ENCODE measurements at regions not wholly inside any gene's neighbourhood (a gene's known extent, or its start where the extent isn't known, plus 50 kb on each side); places are given as distances from the start of the nearest gene placed in this dataset.

- H2AFZ ChIP-seq (ENCODE audit: low read length) = no peak overlapping the region
- H3K4me2 ChIP-seq (ENCODE audit: extremely low read depth, insufficient read depth, low read length) = no peak overlapping the region
- H3K27me3 ChIP-seq (ENCODE audit: control insufficient read depth, insufficient read depth, low read length) = no peaks in the 10 kb centered on the region
- H3K79me2 ChIP-seq (ENCODE audit: control insufficient read depth, insufficient read depth, low read length) = no peaks in the 10 kb centered on the region
- no peak overlapping the region for H3K4me3 ChIP-seq (replicated peaks in 1 of 4; ENCODE audit: control extremely low read depth in 1 of 4, insufficient read depth in 1 of 4, low read depth in 3 of 4, low read length in 4 of 4)
- peak in 1 of 2 donors; percentile 45 for DNase-seq (ENCODE audit: low read depth in 2 of 2)
- H3K9ac ChIP-seq (ENCODE audit: insufficient read depth, low read length) = no peak overlapping the region
- TF ChIP-seq CTCF (conservative IDR thresholded peaks at IDR 0.05 in 1 of 2, IDR thresholded peaks at IDR 0.05 in 1 of 2; ENCODE audit: low read depth in 1 of 2, low read length in 2 of 2) = no peak
- no peak for TF ChIP-seq EZH2 (IDR thresholded peaks at IDR 0.05; ENCODE audit: low read length, missing control alignments)
- H4K20me1 ChIP-seq (ENCODE audit: control insufficient read depth, extremely low read depth, insufficient read depth, low read length) = no peaks in the 10 kb centered on the region
- no peaks in the 10 kb centered on the region for H3K36me3 ChIP-seq (ENCODE audit: control insufficient read depth, insufficient read depth, low read length)
- H3K4me1 ChIP-seq (ENCODE audit: control insufficient read depth, extremely low read depth, insufficient read depth, low read length) = no peaks in the 10 kb centered on the region
- H3K9me3 ChIP-seq (ENCODE audit: control insufficient read depth, insufficient read depth, low read depth, low read length) = no peaks in the 10 kb centered on the region
- H3K27ac ChIP-seq (ENCODE audit: insufficient read depth, low read length) = no peak overlapping the region
Measured at GRCh38 chr1:191575180-191575579, 583.1 kb upstream of the RGS18 start.

GRCh38 chr1:191575746-191576145 lies 582.5 kb upstream of the RGS18 start:
- H3K79me2 ChIP-seq (ENCODE audit: control insufficient read depth, insufficient read depth, low read length) = no peaks in the 10 kb centered on the region
- H3K27ac ChIP-seq (ENCODE audit: insufficient read depth, low read length) = no peak overlapping the region
- no peak overlapping the region for H3K4me2 ChIP-seq (ENCODE audit: extremely low read depth, insufficient read depth, low read length)
- H3K4me3 ChIP-seq (replicated peaks in 1 of 4; ENCODE audit: control extremely low read depth in 1 of 4, insufficient read depth in 1 of 4, low read depth in 3 of 4, low read length in 4 of 4) = no peak overlapping the region
- no peak for DNase-seq (ENCODE audit: low read depth in 2 of 2)
- H3K36me3 ChIP-seq (ENCODE audit: control insufficient read depth, insufficient read depth, low read length) = no peaks in the 10 kb centered on the region
- H3K4me1 ChIP-seq (ENCODE audit: control insufficient read depth, extremely low read depth, insufficient read depth, low read length) = no peaks in the 10 kb centered on the region
- no peaks in the 10 kb centered on the region for H3K27me3 ChIP-seq (ENCODE audit: control insufficient read depth, insufficient read depth, low read length)
- TF ChIP-seq EZH2 (IDR thresholded peaks at IDR 0.05; ENCODE audit: low read length, missing control alignments) (no peak), CTCF (conservative IDR thresholded peaks at IDR 0.05 in 1 of 2, IDR thresholded peaks at IDR 0.05 in 1 of 2; ENCODE audit: low read depth in 1 of 2, low read length in 2 of 2) (no peak)
- no peaks in the 10 kb centered on the region for H4K20me1 ChIP-seq (ENCODE audit: control insufficient read depth, extremely low read depth, insufficient read depth, low read length)
- H3K9me3 ChIP-seq (ENCODE audit: control insufficient read depth, insufficient read depth, low read depth, low read length) = no peaks in the 10 kb centered on the region
- H2AFZ ChIP-seq (ENCODE audit: low read length) = no peak overlapping the region
- no peak overlapping the region for H3K9ac ChIP-seq (ENCODE audit: insufficient read depth, low read length)

GRCh38 chr1:191577213-191577612 lies 581.0 kb upstream of the RGS18 start:
- H3K9me3 ChIP-seq (ENCODE audit: control insufficient read depth, insufficient read depth, low read depth, low read length) = no peaks in the 10 kb centered on the region
- H3K9ac ChIP-seq (ENCODE audit: insufficient read depth, low read length) = no peak overlapping the region
- DNase-seq (ENCODE audit: low read depth in 2 of 2) = no peak
- no peaks in the 10 kb centered on the region for H3K36me3 ChIP-seq (ENCODE audit: control insufficient read depth, insufficient read depth, low read length)
- no peak for TF ChIP-seq CTCF (conservative IDR thresholded peaks at IDR 0.05 in 1 of 2, IDR thresholded peaks at IDR 0.05 in 1 of 2; ENCODE audit: low read depth in 1 of 2, low read length in 2 of 2)
- TF ChIP-seq EZH2 (IDR thresholded peaks at IDR 0.05; ENCODE audit: low read length, missing control alignments) = no peak
- no peak overlapping the region for H3K4me3 ChIP-seq (replicated peaks in 1 of 4; ENCODE audit: control extremely low read depth in 1 of 4, insufficient read depth in 1 of 4, low read depth in 3 of 4, low read length in 4 of 4)
- H2AFZ ChIP-seq (ENCODE audit: low read length) = no peak overlapping the region
- no peaks in the 10 kb centered on the region for H3K4me1 ChIP-seq (ENCODE audit: control insufficient read depth, extremely low read depth, insufficient read depth, low read length)
- no peaks in the 10 kb centered on the region for H4K20me1 ChIP-seq (ENCODE audit: control insufficient read depth, extremely low read depth, insufficient read depth, low read length)
- H3K79me2 ChIP-seq (ENCODE audit: control insufficient read depth, insufficient read depth, low read length) = no peaks in the 10 kb centered on the region
- no peak overlapping the region for H3K27ac ChIP-seq (ENCODE audit: insufficient read depth, low read length)
- no peaks in the 10 kb centered on the region for H3K27me3 ChIP-seq (ENCODE audit: control insufficient read depth, insufficient read depth, low read length)
- H3K4me2 ChIP-seq (ENCODE audit: extremely low read depth, insufficient read depth, low read length) = no peak overlapping the region

Data from fibroblast of lung (primary cell).